ENCODE measurements at regions not wholly inside any gene's neighbourhood (a gene's known extent, or its start where the extent isn't known, plus 50 kb on each side); places are given as distances from the start of the nearest gene placed in this dataset.

DNA sequence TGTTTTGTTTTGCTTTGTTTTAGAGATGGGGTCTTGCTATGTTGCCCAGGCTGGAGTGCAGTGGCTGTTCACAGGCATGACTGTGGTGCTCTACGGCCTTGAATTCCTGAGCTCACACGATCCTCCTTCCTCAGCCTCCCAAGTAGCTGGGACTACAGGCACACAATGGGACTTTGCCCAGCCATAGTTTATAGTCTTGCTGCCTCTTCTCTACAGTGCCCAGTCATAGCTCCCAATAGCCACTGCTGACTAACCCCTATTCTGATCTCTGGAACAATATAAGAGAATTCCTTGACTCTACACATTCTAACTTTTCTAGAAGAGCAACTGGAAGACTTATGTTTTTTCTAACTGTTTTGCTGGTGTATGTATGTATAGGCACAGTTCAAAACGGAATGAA, 319.2 kb downstream of the PCDH7 start:
- no peak for TF ChIP-seq POLR2A (IDR thresholded peaks at IDR 0.05; ENCODE audit: control extremely low read depth in 1 of 2, low read depth in 2 of 2, low read length in 2 of 2)
- TF ChIP-seq EGR1 (IDR thresholded peaks at IDR 0.05; ENCODE audit: borderline replicate concordance, low read depth, low read length), result no peak
